HL-60 (cell line): ENCODE measurements at regions not wholly inside any gene's neighbourhood (a gene's known extent, or its start where the extent isn't known, plus 50 kb on each side); places are given as distances from the start of the nearest gene placed in this dataset.

Experiments used
- DNase-seq, 2 experiments: peaks; one replicate each; pipeline ENCODE4 v3.0.0-alpha.2; 2010 to 2020; ENCODE audit warnings: low read depth in 1 of 2, low spot score in 1 of 2
- H3K27ac ChIP-seq: fragments of 250-450 bp; sonication (Bioruptor Pico); replicated peaks from 2 replicates; pipeline ENCODE4 v1.5.1; 2020; ENCODE audit warnings: mild to moderate bottlenecking, moderate library complexity
- H3K27me3 ChIP-seq: fragments of 250-450 bp; sonication (Bioruptor Pico); 2 replicates; pipeline ENCODE4 v1.5.1; 2021; ENCODE audit warnings: mild to moderate bottlenecking, moderate library complexity; ENCODE audit not compliant: insufficient read depth, poor library complexity, severe bottlenecking
- H3K4me3 ChIP-seq: replicated peaks from 2 replicates; pipeline ENCODE4 v1.5.1; 2011; ENCODE audit warnings: mild to moderate bottlenecking, control low read depth, low read length; ENCODE audit not compliant: insufficient read depth
- GABPA ChIP-seq: IDR thresholded peaks from 2 replicates; pipeline ENCODE4 v1.6.1; 2012; ENCODE audit warnings: low read depth
- POLR2AphosphoS5 ChIP-seq: IDR thresholded peaks from 2 replicates; pipeline ENCODE4 v1.6.1; 2012; ENCODE audit warnings: low read depth
- REST ChIP-seq: IDR thresholded peaks from 2 replicates; pipeline ENCODE4 v1.6.1; 2012; ENCODE audit warnings: low read depth; ENCODE audit not compliant: insufficient replicate concordance
- SPI1 ChIP-seq: IDR thresholded peaks from 2 replicates; pipeline ENCODE4 v1.6.1; 2012; ENCODE audit warnings: low read depth, mild to moderate bottlenecking, borderline replicate concordance
- TF ChIP-seq, protein P1 (sequence below): IDR thresholded peaks from one replicate; pipeline ENCODE4 v1.5.1; 2011; ENCODE audit warnings: low read length, control low read depth, inconsistent platforms; ENCODE audit not compliant: insufficient read depth

- H3K27ac ChIP-seq = no peak overlapping the region
- H3K4me3 ChIP-seq = no peak overlapping the region
- DNase-seq = no peak
- peaks cover 13% of the 10 kb centered on the region for H3K27me3 ChIP-seq
- TF ChIP-seq, protein P1, sequence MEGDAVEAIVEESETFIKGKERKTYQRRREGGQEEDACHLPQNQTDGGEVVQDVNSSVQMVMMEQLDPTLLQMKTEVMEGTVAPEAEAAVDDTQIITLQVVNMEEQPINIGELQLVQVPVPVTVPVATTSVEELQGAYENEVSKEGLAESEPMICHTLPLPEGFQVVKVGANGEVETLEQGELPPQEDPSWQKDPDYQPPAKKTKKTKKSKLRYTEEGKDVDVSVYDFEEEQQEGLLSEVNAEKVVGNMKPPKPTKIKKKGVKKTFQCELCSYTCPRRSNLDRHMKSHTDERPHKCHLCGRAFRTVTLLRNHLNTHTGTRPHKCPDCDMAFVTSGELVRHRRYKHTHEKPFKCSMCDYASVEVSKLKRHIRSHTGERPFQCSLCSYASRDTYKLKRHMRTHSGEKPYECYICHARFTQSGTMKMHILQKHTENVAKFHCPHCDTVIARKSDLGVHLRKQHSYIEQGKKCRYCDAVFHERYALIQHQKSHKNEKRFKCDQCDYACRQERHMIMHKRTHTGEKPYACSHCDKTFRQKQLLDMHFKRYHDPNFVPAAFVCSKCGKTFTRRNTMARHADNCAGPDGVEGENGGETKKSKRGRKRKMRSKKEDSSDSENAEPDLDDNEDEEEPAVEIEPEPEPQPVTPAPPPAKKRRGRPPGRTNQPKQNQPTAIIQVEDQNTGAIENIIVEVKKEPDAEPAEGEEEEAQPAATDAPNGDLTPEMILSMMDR = no peak
- TF ChIP-seq POLR2AphosphoS5 (no peak), SPI1 (no peak), REST (no peak), GABPA (no peak)
Observed at GRCh38 chr3:64449026-64449425, 223.8 kb upstream of the PRICKLE2 start.

- Histone ChIP-seq H3K4me3 (no peak overlapping the region), H3K27ac (no peak overlapping the region), H3K27me3 (peaks cover 18% of the 10 kb centered on the region)
- TF ChIP-seq REST = no peak
- no peak for TF ChIP-seq SPI1
- no peak for TF ChIP-seq POLR2AphosphoS5
- TF ChIP-seq, protein P1 = no peak
- no peak for TF ChIP-seq GABPA
- no peak for DNase-seq
Observed at GRCh38 chr3:64445944-64446300, 220.7 kb upstream of the PRICKLE2 start.

- TF ChIP-seq SPI1 = no peak
- TF ChIP-seq, protein P1 = no peak
- no peak for TF ChIP-seq GABPA
- TF ChIP-seq REST = no peak
- TF ChIP-seq POLR2AphosphoS5 = no peak
- peaks cover 18% of the 10 kb centered on the region for H3K27me3 ChIP-seq
- no peak overlapping the region for H3K27ac ChIP-seq
- no peak overlapping the region for H3K4me3 ChIP-seq
- no peak for DNase-seq
Observed at GRCh38 chr3:64445109-64445943, 220.1 kb upstream of the PRICKLE2 start.
